Hepatocyte (in vitro differentiated cells): ENCODE measurements at regions not wholly inside any gene's neighbourhood (a gene's known extent, or its start where the extent isn't known, plus 50 kb on each side); places are given as distances from the start of the nearest gene placed in this dataset.

Experiments
- DNase-seq: peaks from one replicate; pipeline ENCODE4 v3.0.0-alpha.2; 2016; ENCODE audit warnings: low spot score
- H2AFZ ChIP-seq: fragments of 200-600 bp; sonication (generic); 2 replicates; pipeline ENCODE4 v1.6.0; 2016; ENCODE audit warnings: antibody characterized with exemption, mild to moderate bottlenecking
- H3K27ac ChIP-seq: fragments of 200-600 bp; sonication (generic); 2 replicates; pipeline ENCODE4 v1.5.1; 2016; ENCODE audit warnings: mild to moderate bottlenecking
- H3K27me3 ChIP-seq: fragments of 200-600 bp; sonication (generic); 2 replicates; pipeline ENCODE4 v1.6.1; 2016
- H3K36me3 ChIP-seq: fragments of 200-600 bp; sonication (generic); replicated peaks from 2 replicates; pipeline ENCODE4 v1.5.1; 2016; ENCODE audit warnings: low read depth; ENCODE audit not compliant: insufficient read depth
- H3K4me1 ChIP-seq: fragments of 200-600 bp; sonication (generic); 2 replicates; pipeline ENCODE4 v1.5.1; 2016; ENCODE audit warnings: mild to moderate bottlenecking, moderate library complexity; ENCODE audit not compliant: insufficient read depth
- H3K4me2 ChIP-seq: fragments of 200-600 bp; sonication (generic); 2 replicates; pipeline ENCODE4 v1.6.0; 2016
- H3K4me3 ChIP-seq: fragments of 200-600 bp; sonication (generic); 2 replicates; pipeline ENCODE4 v1.5.1; 2016; ENCODE audit warnings: mild to moderate bottlenecking
- H3K79me2 ChIP-seq: fragments of 200-600 bp; sonication (generic); 2 replicates; pipeline ENCODE4 v1.6.0; 2017; ENCODE audit warnings: mild to moderate bottlenecking
- H3K9me2 ChIP-seq: fragments of 200-600 bp; sonication (generic); replicated peaks from 2 replicates; pipeline ENCODE4 v1.6.0; 2017; ENCODE audit warnings: mild to moderate bottlenecking; ENCODE audit not compliant: insufficient read depth
- H3K9me3 ChIP-seq: fragments of 200-600 bp; sonication (generic); 2 replicates; pipeline ENCODE4 v1.5.1; 2016; ENCODE audit warnings: low read depth, mild to moderate bottlenecking
- H4K20me1 ChIP-seq: fragments of 200-600 bp; sonication (generic); 2 replicates; pipeline ENCODE4 v1.6.0; 2016; ENCODE audit warnings: mild to moderate bottlenecking; ENCODE audit not compliant: insufficient read depth, poor library complexity, severe bottlenecking
- CTCF ChIP-seq: fragments of 200-600 bp; sonication (generic); IDR thresholded peaks from 2 replicates; pipeline ENCODE4 v1.5.1; 2016; ENCODE audit warnings: antibody characterized with exemption, mild to moderate bottlenecking; ENCODE audit not compliant: poor library complexity
- EZH2 ChIP-seq: fragments of 200-600 bp; sonication (generic); IDR thresholded peaks from 2 replicates; pipeline ENCODE4 v1.6.1; 2016; ENCODE audit warnings: antibody characterized with exemption, mild to moderate bottlenecking, borderline replicate concordance
- EZH2phosphoT487 ChIP-seq: fragments of 200-600 bp; sonication (generic); IDR thresholded peaks from one replicate; pipeline ENCODE4 v1.6.1; 2018; ENCODE audit warnings: antibody characterized with exemption, mild to moderate bottlenecking, low read depth, moderate library complexity; ENCODE audit not compliant: unreplicated experiment, severe bottlenecking
- WGBS: methylation state at CpG from one replicate; pipeline ENCODE4 v1.1.6; 2016; ENCODE audit warnings: low lambda C conversion rate; ENCODE audit errors: missing lambda C conversion rate; 5-methylcytosine and 5-hydroxymethylcytosine counted together

- Histone ChIP-seq H3K27ac (peak overlapping the region; percentile 1), H3K36me3 (no peaks in the 10 kb centered on the region), H3K4me2 (peak overlapping the region; percentile 37), H4K20me1 (no peaks in the 10 kb centered on the region), H3K9me3 (no peaks in the 10 kb centered on the region), H3K9me2 (no peaks in the 10 kb centered on the region), H2AFZ (peak overlapping the region; percentile 8), H3K79me2 (no peaks in the 10 kb centered on the region), H3K4me3 (no peak overlapping the region), H3K27me3 (no peaks in the 10 kb centered on the region), H3K4me1 (no peaks in the 10 kb centered on the region)
- TF ChIP-seq CTCF (no peak), EZH2phosphoT487 (no peak), EZH2 (no peak)
- no peak for DNase-seq
- 56% methylated on average over 2 of the region's 2 CpGs for WGBS
Measured at GRCh38 chr14:44759277-44759676, 202.5 kb downstream of the KLHL28 start.

GRCh38 chr14:44756554-44756953, 205.2 kb downstream of the KLHL28 start:
- DNase-seq = no peak
- H3K4me3 ChIP-seq = no peak overlapping the region
- no peaks in the 10 kb centered on the region for H3K4me1 ChIP-seq
- no peak overlapping the region for H3K4me2 ChIP-seq
- H3K9me3 ChIP-seq = no peaks in the 10 kb centered on the region
- WGBS = 77% methylated on average over 3 of the region's 3 CpGs
- H3K9me2 ChIP-seq = no peaks in the 10 kb centered on the region
- H3K27ac ChIP-seq = no peak overlapping the region
- no peak overlapping the region for H2AFZ ChIP-seq
- no peaks in the 10 kb centered on the region for H3K27me3 ChIP-seq
- no peaks in the 10 kb centered on the region for H4K20me1 ChIP-seq
- H3K79me2 ChIP-seq = no peaks in the 10 kb centered on the region
- no peak for TF ChIP-seq CTCF
- no peak for TF ChIP-seq EZH2
- TF ChIP-seq EZH2phosphoT487 = no peak
- H3K36me3 ChIP-seq = no peaks in the 10 kb centered on the region

- WGBS = 100% methylated on average over 1 of the region's 1 CpG
- H3K27ac ChIP-seq = no peak overlapping the region
Measured at GRCh38 chr14:44745371-44745770, 216.4 kb downstream of the KLHL28 start.

More at GRCh38 chr14:44745371-44745770, 216.4 kb downstream of the KLHL28 start:
- Histone ChIP-seq H3K4me2 (no peak overlapping the region), H3K4me3 (no peak overlapping the region), H3K27me3 (no peaks in the 10 kb centered on the region), H3K4me1 (no peaks in the 10 kb centered on the region), H3K9me2 (no peaks in the 10 kb centered on the region), H3K36me3 (no peaks in the 10 kb centered on the region), H3K9me3 (no peaks in the 10 kb centered on the region), H2AFZ (no peak overlapping the region), H4K20me1 (no peaks in the 10 kb centered on the region), H3K79me2 (no peaks in the 10 kb centered on the region)
- DNase-seq = no peak
- TF ChIP-seq CTCF = no peak
- no peak for TF ChIP-seq EZH2
